PC-9 (cell line): ENCODE measurements at regions not wholly inside any gene's neighbourhood (a gene's known extent, or its start where the extent isn't known, plus 50 kb on each side); places are given as distances from the start of the nearest gene placed in this dataset.

ENCODE experiments used
- BruUV-seq: library from RNA; stranded (reverse); fragments of 400-500 nt; replicated peaks from 2 replicates; lab custom pipeline; 2021; lab: Mats Ljungman, UMichigan
- CTCF ChIA-PET: fragments of 300-600 bp; sonication (Branson Sonifier 250); formaldehyde crosslinking; loops from one replicate; lab custom pipeline; 2022; ENCODE audit warnings: antibody characterized with exemption; lab: Charles Lee
- POLR2A ChIA-PET: fragments of 300-600 bp; sonication (Branson Sonifier 250); formaldehyde crosslinking; loops from one replicate; lab custom pipeline; 2022; ENCODE audit warnings: antibody characterized with exemption; ENCODE audit not compliant: unreplicated experiment; lab: Charles Lee
- DNase-seq, 2 experiments: peaks; one replicate each; pipeline versions ENCODE4 v3.0.0 to v3.0.0-alpha.2; 2015 to 2022; ENCODE audit warnings: mixed read lengths in 1 of 2
- H2AFZ ChIP-seq: fragments of 200-600 bp; sonication (generic); 2 replicates; pipeline ENCODE4 v1.8.1; 2017; ENCODE audit warnings: antibody characterized with exemption
- H3F3A ChIP-seq: fragments of 200-600 bp; sonication (generic); 2 replicates; pipeline ENCODE4 v1.8.1; 2017; ENCODE audit warnings: antibody characterized with exemption, mild to moderate bottlenecking, low read depth; ENCODE audit not compliant: insufficient read depth
- H3K27ac ChIP-seq: fragments of 200-600 bp; sonication (generic); 2 replicates; pipeline ENCODE4 v1.6.1; 2016; ENCODE audit warnings: mixed run types
- H3K27me3 ChIP-seq: fragments of 200-600 bp; sonication (generic); 2 replicates; pipeline ENCODE4 v1.6.1; 2016; ENCODE audit warnings: low read depth, mixed run types; ENCODE audit not compliant: insufficient read depth
- H3K36me3 ChIP-seq: fragments of 200-600 bp; sonication (generic); 2 replicates; pipeline ENCODE4 v1.6.1; 2016; ENCODE audit warnings: low read depth, mixed run types
- H3K4me1 ChIP-seq: fragments of 200-600 bp; sonication (generic); replicated peaks from 2 replicates; pipeline ENCODE4 v1.6.1; 2016; ENCODE audit warnings: mixed run types; ENCODE audit not compliant: insufficient read depth
- H3K4me2 ChIP-seq: fragments of 200-600 bp; sonication (generic); 2 replicates; pipeline ENCODE4 v1.6.1; 2017; ENCODE audit warnings: mixed run types
- H3K4me3 ChIP-seq: fragments of 200-600 bp; sonication (generic); 2 replicates; pipeline ENCODE4 v1.6.1; 2016; ENCODE audit warnings: mixed run types
- H3K79me2 ChIP-seq: fragments of 200-600 bp; sonication (generic); 2 replicates; pipeline ENCODE4 v1.6.1; 2017; ENCODE audit warnings: low read depth, mixed run types
- H3K9me2 ChIP-seq: fragments of 200-600 bp; sonication (generic); 2 replicates; pipeline ENCODE4 v1.8.1; 2017; ENCODE audit warnings: mild to moderate bottlenecking; ENCODE audit not compliant: insufficient read depth
- H3K9me3 ChIP-seq: fragments of 200-600 bp; sonication (generic); 2 replicates; pipeline ENCODE4 v1.8.1; 2016; ENCODE audit warnings: low read depth; ENCODE audit not compliant: insufficient read depth
- H4K20me1 ChIP-seq: fragments of 200-600 bp; sonication (generic); 2 replicates; pipeline ENCODE4 v1.8.1; 2017; ENCODE audit not compliant: insufficient read depth
- EZH2 ChIP-seq: fragments of 200-600 bp; sonication (generic); IDR thresholded peaks from 2 replicates; pipeline ENCODE4 v1.8.0; 2017; ENCODE audit warnings: antibody characterized with exemption, low read depth
- intact Hi-C: fragments of 100-400 bp; cut with micrococcal nuclease; formaldehyde crosslinking; loops from one replicate; pipeline ENCODE4 v1.10.0; 2022; ENCODE audit not compliant: unreplicated experiment
- TF ChIP-seq, protein P1 (sequence below): fragments of 200-600 bp; sonication (generic); conservative IDR thresholded peaks from 2 replicates; pipeline ENCODE4 v1.6.1; 2017; ENCODE audit warnings: mixed run types, antibody characterized with exemption, mild to moderate bottlenecking, moderate library complexity

DNA sequence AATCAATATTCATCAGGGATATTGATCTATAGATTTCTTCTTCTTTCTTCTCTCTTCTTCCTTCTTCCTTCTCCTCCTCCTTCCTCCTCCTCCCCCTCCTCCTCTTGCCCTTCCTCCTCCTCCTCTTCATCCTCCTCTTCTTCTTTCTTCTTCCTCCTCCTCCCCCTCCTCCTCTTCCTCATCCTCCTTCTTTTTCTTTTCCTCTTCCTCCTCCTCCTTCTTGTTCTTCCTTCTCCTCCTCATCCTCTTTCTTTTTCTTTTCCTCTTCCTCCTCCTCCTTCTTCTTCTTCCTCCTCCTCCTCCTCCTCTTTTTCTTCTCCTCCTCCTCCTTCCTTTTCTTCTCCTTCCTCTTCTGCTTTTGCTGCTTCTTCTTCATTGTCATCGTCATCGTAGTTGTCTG lies 52.4 kb upstream of the SERINC1 start:
- Histone ChIP-seq H3K79me2 (no peaks in the 10 kb centered on the region), H3K4me1 (no peaks in the 10 kb centered on the region), H3K9me2 (no peaks in the 10 kb centered on the region), H3K27me3 (no peaks in the 10 kb centered on the region), H3K4me2 (no peak overlapping the region), H3K36me3 (no peaks in the 10 kb centered on the region), H3K4me3 (no peak overlapping the region), H4K20me1 (no peaks in the 10 kb centered on the region), H2AFZ (no peak overlapping the region), H3K27ac (no peak overlapping the region), H3K9me3 (no peaks in the 10 kb centered on the region; the same call in 1 of the 2 replicates), H3F3A (no peaks in the 10 kb centered on the region)
- POLR2A ChIA-PET: no interaction called here
- no peak for DNase-seq
- TF ChIP-seq, protein P1, sequence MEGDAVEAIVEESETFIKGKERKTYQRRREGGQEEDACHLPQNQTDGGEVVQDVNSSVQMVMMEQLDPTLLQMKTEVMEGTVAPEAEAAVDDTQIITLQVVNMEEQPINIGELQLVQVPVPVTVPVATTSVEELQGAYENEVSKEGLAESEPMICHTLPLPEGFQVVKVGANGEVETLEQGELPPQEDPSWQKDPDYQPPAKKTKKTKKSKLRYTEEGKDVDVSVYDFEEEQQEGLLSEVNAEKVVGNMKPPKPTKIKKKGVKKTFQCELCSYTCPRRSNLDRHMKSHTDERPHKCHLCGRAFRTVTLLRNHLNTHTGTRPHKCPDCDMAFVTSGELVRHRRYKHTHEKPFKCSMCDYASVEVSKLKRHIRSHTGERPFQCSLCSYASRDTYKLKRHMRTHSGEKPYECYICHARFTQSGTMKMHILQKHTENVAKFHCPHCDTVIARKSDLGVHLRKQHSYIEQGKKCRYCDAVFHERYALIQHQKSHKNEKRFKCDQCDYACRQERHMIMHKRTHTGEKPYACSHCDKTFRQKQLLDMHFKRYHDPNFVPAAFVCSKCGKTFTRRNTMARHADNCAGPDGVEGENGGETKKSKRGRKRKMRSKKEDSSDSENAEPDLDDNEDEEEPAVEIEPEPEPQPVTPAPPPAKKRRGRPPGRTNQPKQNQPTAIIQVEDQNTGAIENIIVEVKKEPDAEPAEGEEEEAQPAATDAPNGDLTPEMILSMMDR: no peak
- TF ChIP-seq EZH2: no peak
- CTCF ChIA-PET: no interaction called here
- intact Hi-C loops: no loop called here
- no TSS peak for BruUV-seq

DNA sequence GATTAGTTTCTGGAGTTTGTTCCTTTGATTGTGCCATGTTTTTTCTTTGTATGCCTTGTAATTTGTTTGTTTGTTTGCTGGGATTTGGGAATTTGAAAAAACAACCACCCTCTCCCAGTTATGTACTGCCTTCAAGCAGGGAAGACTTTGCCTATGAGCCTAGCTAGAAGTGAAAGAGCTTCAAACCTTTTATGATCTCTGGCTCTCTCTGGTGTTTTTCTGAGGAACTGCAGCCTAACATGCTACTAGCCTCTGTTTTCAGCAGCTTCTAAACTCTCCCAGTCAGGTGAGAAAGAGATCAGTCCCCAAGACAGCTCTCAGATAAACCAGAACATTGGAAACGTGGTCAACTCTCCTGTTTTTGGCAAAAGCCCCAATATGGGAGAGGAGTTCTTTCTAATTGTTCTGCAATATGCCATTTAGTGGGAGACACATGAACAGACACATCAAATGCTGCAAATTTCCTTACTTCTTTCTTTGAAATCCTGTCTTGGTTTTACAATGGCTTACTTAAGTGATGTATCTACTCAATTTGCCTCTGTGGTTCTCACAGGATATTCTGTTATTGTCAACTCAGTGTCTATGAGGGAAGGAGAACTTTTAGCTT lies 58.9 kb upstream of the SERINC1 start:
- intact Hi-C loops: loop anchor here (1.0 to 5.0 kb wide), 4 partner anchors 38 to 187 kb away; no protein-coding TSS in a partner anchor
- no peaks in the 10 kb centered on the region for H3K79me2 ChIP-seq
- no peaks in the 10 kb centered on the region for H3K9me2 ChIP-seq
- no peaks in the 10 kb centered on the region for H4K20me1 ChIP-seq
- no peaks in the 10 kb centered on the region for H3K27me3 ChIP-seq
- no peaks in the 10 kb centered on the region for H3F3A ChIP-seq
- H3K36me3 ChIP-seq: no peaks in the 10 kb centered on the region
- no peak overlapping the region for H3K4me3 ChIP-seq
- H2AFZ ChIP-seq: no peak overlapping the region
- no peaks in the 10 kb centered on the region for H3K4me1 ChIP-seq
- no peak overlapping the region for H3K4me2 ChIP-seq
- ChIA-PET CTCF (interaction anchor here (0.5 to 1.8 kb wide), 6 partner anchors 13 to 670 kb away, joined by 3 to 23 read pairs (median 4); no protein-coding TSS in a partner anchor), POLR2A (interaction anchor here (0.5 kb wide), 1 partner anchor 1683 kb away, joined by 3 read pairs; no protein-coding TSS in a partner anchor)
- no TSS peak for BruUV-seq
- TF ChIP-seq EZH2: no peak
- TF ChIP-seq, protein P1: peak; percentile 98
- peak; percentile 44 to 68 for DNase-seq
- no peak overlapping the region for H3K27ac ChIP-seq
- no peaks in the 10 kb centered on the region; the same call in 1 of the 2 replicates for H3K9me3 ChIP-seq

DNA sequence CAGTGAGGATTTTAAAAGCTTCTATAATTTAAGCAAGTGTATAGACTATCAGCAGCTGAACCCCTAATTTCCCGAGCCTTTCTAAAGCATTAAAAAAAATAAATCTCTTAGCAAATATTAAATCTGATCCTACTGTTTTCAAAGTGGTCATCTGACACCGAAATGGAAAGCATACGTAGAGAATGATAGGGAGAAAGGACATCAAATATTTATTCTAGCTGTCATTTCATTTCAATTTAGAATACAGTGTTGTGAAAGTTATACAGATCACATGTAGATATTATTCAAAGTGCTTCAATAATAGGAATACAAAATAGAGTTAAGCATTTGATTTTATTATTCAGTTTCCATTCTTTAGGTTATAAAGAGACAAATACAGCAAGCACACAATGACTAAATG lies 61.9 kb upstream of the PKIB start:
- TF ChIP-seq, protein P1: no peak
- no peak for TF ChIP-seq EZH2
- Histone ChIP-seq H3K9me2 (no peaks in the 10 kb centered on the region), H3K79me2 (no peaks in the 10 kb centered on the region), H4K20me1 (no peaks in the 10 kb centered on the region), H3K27me3 (no peaks in the 10 kb centered on the region), H2AFZ (no peak overlapping the region), H3K27ac (no peak overlapping the region), H3K4me3 (no peak overlapping the region), H3K9me3 (no peaks in the 10 kb centered on the region), H3K4me2 (no peak overlapping the region), H3F3A (no peaks in the 10 kb centered on the region), H3K36me3 (no peaks in the 10 kb centered on the region), H3K4me1 (no peaks in the 10 kb centered on the region)
- DNase-seq: no peak
- BruUV-seq: no TSS peak
- CTCF ChIA-PET: no interaction called here
- POLR2A ChIA-PET: no interaction called here
- intact Hi-C loops: no loop called here
